Cardiac muscle cell (in vitro differentiated cells and primary cell): ENCODE measurements at regions not wholly inside any gene's neighbourhood (a gene's known extent, or its start where the extent isn't known, plus 50 kb on each side); places are given as distances from the start of the nearest gene placed in this dataset.

Experiments
- DNase-seq, 2 donors: peaks; one replicate each; pipeline versions ENCODE4 v3.0.0 to v3.0.0-alpha.2; 2010 to 2017; ENCODE audit warnings: low read depth in 1 of 2, low spot score in 1 of 2
- H3K27ac ChIP-seq: fragments of 200-600 bp; sonication (generic); 2 replicates; pipeline ENCODE4 v1.5.1; 2016
- H3K27me3 ChIP-seq: fragments of 200-600 bp; sonication (generic); 2 replicates; pipeline ENCODE4 v1.6.0; 2016; ENCODE audit warnings: control low read depth
- H3K36me3 ChIP-seq: fragments of 200-600 bp; sonication (generic); 2 replicates; pipeline ENCODE4 v1.5.1; 2016; ENCODE audit warnings: control low read depth
- H3K4me1 ChIP-seq: fragments of 200-600 bp; sonication (generic); 2 replicates; pipeline ENCODE4 v1.8.1; 2017; ENCODE audit warnings: low read depth, mild to moderate bottlenecking, mixed run types
- H3K4me3 ChIP-seq: fragments of 200-600 bp; sonication (generic); 2 replicates; pipeline ENCODE4 v1.5.1; 2016; ENCODE audit warnings: mild to moderate bottlenecking
- H3K9me3 ChIP-seq: fragments of 200-600 bp; sonication (generic); 2 replicates; pipeline ENCODE4 v1.5.1; 2017; ENCODE audit warnings: low read depth, mild to moderate bottlenecking, control low read depth
- TF ChIP-seq, protein P1 (sequence below): IDR thresholded peaks from 2 replicates; pipeline ENCODE4 v1.5.1; 2012; ENCODE audit warnings: low read depth, mild to moderate bottlenecking, low read length

DNA sequence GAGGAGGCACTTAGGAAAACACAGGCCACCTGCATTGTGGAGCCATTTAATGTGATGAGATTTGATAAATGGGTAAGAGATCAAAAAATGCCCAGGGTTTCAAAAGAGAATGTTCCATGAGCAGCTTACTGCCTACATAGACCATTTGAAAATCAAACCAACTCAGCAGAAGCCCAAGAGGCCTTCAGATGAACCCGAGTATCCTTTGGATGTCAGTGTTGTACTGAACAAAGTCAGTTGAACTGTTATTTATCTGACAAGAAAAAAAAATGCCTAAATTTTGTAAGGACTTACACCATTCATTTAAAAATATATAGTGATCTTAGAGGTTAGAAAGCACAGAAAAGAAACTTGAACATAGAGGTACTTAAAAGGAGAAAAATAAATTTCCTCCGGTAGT lies 381.7 kb downstream of the ZFHX3 start:
- peaks cover 3% of the 10 kb centered on the region for H3K4me1 ChIP-seq
- no peak overlapping the region for H3K4me3 ChIP-seq
- no peak overlapping the region for H3K27ac ChIP-seq
- TF ChIP-seq, protein P1, sequence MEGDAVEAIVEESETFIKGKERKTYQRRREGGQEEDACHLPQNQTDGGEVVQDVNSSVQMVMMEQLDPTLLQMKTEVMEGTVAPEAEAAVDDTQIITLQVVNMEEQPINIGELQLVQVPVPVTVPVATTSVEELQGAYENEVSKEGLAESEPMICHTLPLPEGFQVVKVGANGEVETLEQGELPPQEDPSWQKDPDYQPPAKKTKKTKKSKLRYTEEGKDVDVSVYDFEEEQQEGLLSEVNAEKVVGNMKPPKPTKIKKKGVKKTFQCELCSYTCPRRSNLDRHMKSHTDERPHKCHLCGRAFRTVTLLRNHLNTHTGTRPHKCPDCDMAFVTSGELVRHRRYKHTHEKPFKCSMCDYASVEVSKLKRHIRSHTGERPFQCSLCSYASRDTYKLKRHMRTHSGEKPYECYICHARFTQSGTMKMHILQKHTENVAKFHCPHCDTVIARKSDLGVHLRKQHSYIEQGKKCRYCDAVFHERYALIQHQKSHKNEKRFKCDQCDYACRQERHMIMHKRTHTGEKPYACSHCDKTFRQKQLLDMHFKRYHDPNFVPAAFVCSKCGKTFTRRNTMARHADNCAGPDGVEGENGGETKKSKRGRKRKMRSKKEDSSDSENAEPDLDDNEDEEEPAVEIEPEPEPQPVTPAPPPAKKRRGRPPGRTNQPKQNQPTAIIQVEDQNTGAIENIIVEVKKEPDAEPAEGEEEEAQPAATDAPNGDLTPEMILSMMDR, result no peak
- H3K36me3 ChIP-seq, result no peaks in the 10 kb centered on the region
- no peaks in the 10 kb centered on the region for H3K9me3 ChIP-seq
- H3K27me3 ChIP-seq, result no peaks in the 10 kb centered on the region
- DNase-seq, result peak in 1 of 2 donors; percentile 17

DNA sequence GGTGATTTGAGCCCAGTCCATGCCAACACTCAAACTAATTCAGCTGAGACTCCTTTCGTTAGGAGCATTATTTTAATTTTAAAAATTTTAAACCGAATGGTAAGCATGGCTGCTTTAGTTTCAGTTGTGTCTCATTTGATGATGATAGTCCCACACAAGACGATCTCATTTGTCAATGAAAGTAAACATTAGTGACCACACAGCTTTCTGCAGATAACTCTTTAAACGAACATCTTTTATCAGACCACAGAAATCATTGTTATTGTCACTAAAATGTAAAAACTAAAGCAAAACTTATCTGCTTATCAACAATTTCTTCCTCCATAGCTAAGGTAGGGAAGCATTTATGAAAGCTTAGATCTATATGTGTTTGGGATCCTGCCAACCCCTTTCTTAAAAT lies 382.2 kb downstream of the ZFHX3 start:
- TF ChIP-seq, protein P1, result no peak
- H3K4me3 ChIP-seq, result peak overlapping the region; percentile 94
- no peak for DNase-seq
- peaks cover 3% of the 10 kb centered on the region for H3K4me1 ChIP-seq
- no peaks in the 10 kb centered on the region for H3K36me3 ChIP-seq
- H3K9me3 ChIP-seq, result no peaks in the 10 kb centered on the region
- H3K27me3 ChIP-seq, result no peaks in the 10 kb centered on the region
- no peak overlapping the region for H3K27ac ChIP-seq

DNA sequence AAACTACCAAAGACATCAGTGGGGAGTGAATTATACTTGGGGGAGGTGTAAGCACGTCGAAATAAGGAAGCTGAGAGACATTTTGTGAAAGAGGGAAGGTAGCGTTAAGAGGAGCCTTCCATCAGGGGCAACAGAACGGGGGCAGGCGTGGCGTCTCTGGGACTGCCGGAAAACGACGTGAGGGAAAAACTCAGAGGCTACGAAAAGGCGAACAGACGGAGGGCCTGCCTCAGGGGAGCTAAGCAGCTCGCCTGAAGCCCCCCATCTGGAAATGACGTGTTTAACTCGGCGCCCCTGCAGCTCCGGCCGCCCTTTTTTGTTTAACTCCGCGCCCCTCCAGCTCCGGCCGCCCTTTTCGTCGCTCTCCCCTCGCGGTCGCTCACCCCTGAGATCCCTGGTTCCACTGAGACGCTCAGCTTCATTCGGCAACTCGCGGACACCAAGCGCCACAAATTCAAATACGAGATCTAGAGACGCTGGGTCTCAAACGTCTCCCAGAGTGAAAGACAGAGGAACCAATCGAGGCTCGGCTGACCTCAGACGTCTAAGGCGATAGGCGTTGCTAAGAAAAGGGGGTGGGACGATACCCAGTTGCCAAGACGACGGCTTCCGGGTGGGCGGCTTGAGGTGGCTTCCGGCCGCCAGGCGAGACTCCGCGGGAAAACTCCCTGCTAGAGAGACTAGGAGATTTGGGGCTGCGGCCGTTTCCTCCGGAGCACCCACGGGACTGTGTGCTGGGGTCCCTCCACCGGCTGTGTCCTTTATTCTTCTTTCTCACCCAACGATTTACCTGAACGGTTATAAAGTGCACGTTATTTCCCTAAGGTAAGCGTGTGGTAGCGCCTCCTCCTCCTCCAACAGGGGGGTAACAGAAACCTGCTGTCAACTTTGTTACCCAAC lies 383.2 kb downstream of the ZFHX3 start:
- peak; percentile 99 for DNase-seq
- Histone ChIP-seq H3K4me3 (peak overlapping the region; percentile 94), H3K27me3 (no peaks in the 10 kb centered on the region), H3K4me1 (peaks cover 3% of the 10 kb centered on the region), H3K36me3 (no peaks in the 10 kb centered on the region), H3K27ac (peak overlapping the region; percentile 94), H3K9me3 (no peaks in the 10 kb centered on the region)
- TF ChIP-seq, protein P1, result no peak

DNA sequence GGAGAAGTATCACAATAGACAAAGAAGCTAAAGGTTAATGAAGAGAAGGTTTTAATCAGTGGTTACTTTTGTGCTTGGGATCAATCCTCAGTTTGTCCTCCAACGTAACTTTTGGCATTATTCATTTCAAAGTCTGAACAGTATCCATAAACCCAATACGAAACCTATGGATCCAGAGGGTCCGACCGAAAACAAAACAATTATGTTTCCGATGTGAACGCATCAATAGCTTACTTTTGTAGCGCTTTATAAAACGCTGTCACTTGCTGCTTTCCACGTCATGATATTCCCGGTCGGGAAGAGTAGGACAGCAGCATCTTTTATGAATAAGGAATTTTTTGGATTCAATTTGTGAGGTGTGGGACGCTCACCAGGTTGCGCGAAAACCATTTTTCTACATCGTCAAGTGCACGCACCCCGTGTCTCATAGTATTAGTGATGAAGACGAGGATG lies 383.8 kb downstream of the ZFHX3 start:
- TF ChIP-seq, protein P1, result no peak
- H3K4me1 ChIP-seq, result peaks cover 3% of the 10 kb centered on the region
- H3K27ac ChIP-seq, result peak overlapping the region; percentile 94

DNA sequence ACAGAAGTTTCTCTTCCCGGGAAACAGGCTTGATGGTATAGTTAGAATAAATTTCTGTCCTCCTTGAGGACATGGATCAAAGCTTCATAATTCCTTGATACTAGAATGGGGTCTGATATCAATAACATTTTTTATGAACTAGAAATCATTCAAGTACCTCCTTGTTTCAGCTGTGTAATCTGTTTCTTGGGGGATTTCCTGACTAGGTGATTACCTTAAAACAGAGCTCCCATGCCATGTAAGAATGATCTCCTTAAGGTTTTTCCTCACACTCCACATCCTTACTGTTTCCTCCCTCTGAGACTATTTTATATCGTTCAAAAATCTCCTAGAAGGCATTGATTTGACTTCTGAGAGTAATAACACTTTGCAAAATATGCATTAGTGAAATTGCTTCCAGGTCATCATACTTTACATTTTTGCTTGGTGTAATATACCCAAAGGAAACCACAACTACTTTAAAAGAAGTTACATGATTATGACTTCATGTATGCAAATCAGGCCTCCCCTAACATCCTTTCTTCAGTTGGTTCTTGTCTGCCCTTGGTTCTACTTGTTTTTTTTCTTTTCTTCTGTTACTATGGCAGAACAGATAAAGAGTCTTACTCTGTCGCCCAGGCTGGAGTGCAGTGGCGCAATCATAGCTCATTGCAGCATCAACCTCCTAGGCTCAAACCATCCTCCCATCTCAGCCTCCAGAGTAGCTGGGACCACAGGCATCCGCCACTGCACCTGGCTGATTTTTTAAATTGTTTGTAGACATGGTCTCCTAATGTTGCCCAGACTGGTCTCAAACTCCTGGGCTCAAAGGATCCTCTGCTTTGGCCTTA lies 388.8 kb downstream of the ZFHX3 start:
- Histone ChIP-seq H3K27ac (no peak overlapping the region), H3K4me1 (no peaks in the 10 kb centered on the region), H3K27me3 (no peaks in the 10 kb centered on the region), H3K4me3 (no peak overlapping the region), H3K36me3 (no peaks in the 10 kb centered on the region), H3K9me3 (no peaks in the 10 kb centered on the region)
- TF ChIP-seq, protein P1, result no peak
- peak in 1 of 2 donors; percentile 26 for DNase-seq

More for the DNA sequence above, 383.8 kb downstream of the ZFHX3 start:
- Histone ChIP-seq H3K4me3 (peak overlapping the region; percentile 94), H3K36me3 (no peaks in the 10 kb centered on the region), H3K9me3 (no peaks in the 10 kb centered on the region), H3K27me3 (no peaks in the 10 kb centered on the region)
- peak in 1 of 2 donors; percentile 13 for DNase-seq
